ENCODE measurements at regions not wholly inside any gene's neighbourhood (a gene's known extent, or its start where the extent isn't known, plus 50 kb on each side); places are given as distances from the start of the nearest gene placed in this dataset.

- TF ChIP-seq, protein P1, sequence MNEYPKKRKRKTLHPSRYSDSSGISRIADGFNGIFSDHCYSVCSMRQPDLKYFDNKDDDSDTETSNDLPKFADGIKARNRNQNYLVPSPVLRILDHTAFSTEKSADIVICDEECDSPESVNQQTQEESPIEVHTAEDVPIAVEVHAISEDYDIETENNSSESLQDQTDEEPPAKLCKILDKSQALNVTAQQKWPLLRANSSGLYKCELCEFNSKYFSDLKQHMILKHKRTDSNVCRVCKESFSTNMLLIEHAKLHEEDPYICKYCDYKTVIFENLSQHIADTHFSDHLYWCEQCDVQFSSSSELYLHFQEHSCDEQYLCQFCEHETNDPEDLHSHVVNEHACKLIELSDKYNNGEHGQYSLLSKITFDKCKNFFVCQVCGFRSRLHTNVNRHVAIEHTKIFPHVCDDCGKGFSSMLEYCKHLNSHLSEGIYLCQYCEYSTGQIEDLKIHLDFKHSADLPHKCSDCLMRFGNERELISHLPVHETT (tag by site-specific recombination; IDR thresholded peaks at IDR 0.05) = no peak
- TF ChIP-seq ZNF654 (tag by site-specific recombination; IDR thresholded peaks at IDR 0.05; ENCODE audit: low read depth) (no peak), ZBTB21 (tag by site-specific recombination; IDR thresholded peaks at IDR 0.05) (no peak), ZNF174 (tag by site-specific recombination; IDR thresholded peaks at IDR 0.05) (no peak)
These were observed 393.8 kb upstream of the CYRIA start for GRCh38 chr2:17059458-17059857.
